ENCODE measurements at regions not wholly inside any gene's neighbourhood (a gene's known extent, or its start where the extent isn't known, plus 50 kb on each side); places are given as distances from the start of the nearest gene placed in this dataset.

DNA sequence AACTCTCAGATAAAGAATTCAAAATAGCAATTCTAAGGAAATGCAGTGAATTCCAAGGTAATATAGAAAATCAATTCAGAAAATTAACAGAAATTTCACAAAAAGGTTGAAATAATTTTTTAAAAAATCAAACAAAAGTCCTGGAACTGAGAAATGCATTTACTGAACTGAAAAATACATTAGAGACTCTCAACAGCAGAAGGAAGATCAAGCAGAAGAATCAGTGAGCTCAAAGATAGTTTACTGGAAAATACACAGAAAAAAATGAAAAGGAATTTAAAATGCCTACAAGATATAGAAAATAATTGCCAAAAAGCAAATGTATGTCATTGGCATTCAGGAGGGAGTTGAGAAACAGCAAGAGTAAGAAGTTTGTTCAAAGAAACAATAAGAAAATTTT lies 107.3 kb downstream of the BUD13 start:
- TF ChIP-seq, protein P1, sequence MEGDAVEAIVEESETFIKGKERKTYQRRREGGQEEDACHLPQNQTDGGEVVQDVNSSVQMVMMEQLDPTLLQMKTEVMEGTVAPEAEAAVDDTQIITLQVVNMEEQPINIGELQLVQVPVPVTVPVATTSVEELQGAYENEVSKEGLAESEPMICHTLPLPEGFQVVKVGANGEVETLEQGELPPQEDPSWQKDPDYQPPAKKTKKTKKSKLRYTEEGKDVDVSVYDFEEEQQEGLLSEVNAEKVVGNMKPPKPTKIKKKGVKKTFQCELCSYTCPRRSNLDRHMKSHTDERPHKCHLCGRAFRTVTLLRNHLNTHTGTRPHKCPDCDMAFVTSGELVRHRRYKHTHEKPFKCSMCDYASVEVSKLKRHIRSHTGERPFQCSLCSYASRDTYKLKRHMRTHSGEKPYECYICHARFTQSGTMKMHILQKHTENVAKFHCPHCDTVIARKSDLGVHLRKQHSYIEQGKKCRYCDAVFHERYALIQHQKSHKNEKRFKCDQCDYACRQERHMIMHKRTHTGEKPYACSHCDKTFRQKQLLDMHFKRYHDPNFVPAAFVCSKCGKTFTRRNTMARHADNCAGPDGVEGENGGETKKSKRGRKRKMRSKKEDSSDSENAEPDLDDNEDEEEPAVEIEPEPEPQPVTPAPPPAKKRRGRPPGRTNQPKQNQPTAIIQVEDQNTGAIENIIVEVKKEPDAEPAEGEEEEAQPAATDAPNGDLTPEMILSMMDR (IDR thresholded peaks at IDR 0.05), result no peak
- no peak for TF ChIP-seq POLR2A (IDR thresholded peaks at IDR 0.05)

Data from esophagus squamous epithelium (tissue), 4 donors.